Skeletal muscle cell (primary cell): ENCODE measurements at regions not wholly inside any gene's neighbourhood (a gene's known extent, or its start where the extent isn't known, plus 50 kb on each side); places are given as distances from the start of the nearest gene placed in this dataset.

Experiments used
- DNase-seq: peaks from one replicate; pipeline ENCODE4 v3.0.0-alpha.2; 2010; ENCODE audit warnings: low read depth
- H3K4me3 ChIP-seq: 2 replicates; pipeline ENCODE4 v1.5.1; 2011; ENCODE audit warnings: low read depth, mild to moderate bottlenecking, control low read depth, low read length, moderate library complexity

GRCh38 chr16:5571446-5571845 is 473.9 kb upstream of the EEF2KMT start:
- H3K4me3 ChIP-seq, result no peak overlapping the region
- DNase-seq, result no peak

- no peak overlapping the region for H3K4me3 ChIP-seq
Observed at GRCh38 chr16:5561800-5562199, 464.2 kb upstream of the EEF2KMT start.

GRCh38 chr16:5560084-5560483 is 462.5 kb upstream of the EEF2KMT start:
- no peak for DNase-seq
- H3K4me3 ChIP-seq, result no peak overlapping the region

More at GRCh38 chr16:5561800-5562199, 464.2 kb upstream of the EEF2KMT start:
- DNase-seq, result no peak

GRCh38 chr16:5557966-5558365 is 460.4 kb upstream of the EEF2KMT start:
- DNase-seq, result no peak
- H3K4me3 ChIP-seq, result no peak overlapping the region

- DNase-seq, result no peak
- no peak overlapping the region for H3K4me3 ChIP-seq
Observed at GRCh38 chr16:5557448-5557847, 459.9 kb upstream of the EEF2KMT start.

- DNase-seq, result no peak
- no peak overlapping the region for H3K4me3 ChIP-seq
Observed at GRCh38 chr16:5556158-5556810, 458.7 kb upstream of the EEF2KMT start.

GRCh38 chr16:5551909-5552308 is 454.3 kb upstream of the EEF2KMT start:
- no peak overlapping the region for H3K4me3 ChIP-seq
- no peak for DNase-seq

GRCh38 chr16:5549802-5550201 is 452.2 kb upstream of the EEF2KMT start:
- DNase-seq, result no peak
- no peak overlapping the region for H3K4me3 ChIP-seq

- no peak overlapping the region for H3K4me3 ChIP-seq
- DNase-seq, result no peak
Observed at GRCh38 chr16:5541356-5541755, 443.8 kb upstream of the EEF2KMT start.

- no peak for DNase-seq
- no peak overlapping the region for H3K4me3 ChIP-seq
Observed at GRCh38 chr16:5537347-5537746, 439.8 kb upstream of the EEF2KMT start.

- DNase-seq, result no peak
- H3K4me3 ChIP-seq, result no peak overlapping the region
Observed at GRCh38 chr16:5533321-5533888, 435.8 kb upstream of the EEF2KMT start.

GRCh38 chr16:5527817-5528216 is 430.2 kb upstream of the EEF2KMT start:
- H3K4me3 ChIP-seq, result no peak overlapping the region
- no peak for DNase-seq

GRCh38 chr16:5526826-5527225 is 429.2 kb upstream of the EEF2KMT start:
- no peak for DNase-seq
- H3K4me3 ChIP-seq, result no peak overlapping the region

GRCh38 chr16:5523829-5524228 is 426.2 kb upstream of the EEF2KMT start:
- H3K4me3 ChIP-seq, result no peak overlapping the region
- DNase-seq, result no peak

GRCh38 chr16:5516115-5516514 is 418.5 kb upstream of the EEF2KMT start:
- no peak overlapping the region for H3K4me3 ChIP-seq
- no peak for DNase-seq

- no peak for DNase-seq
- H3K4me3 ChIP-seq, result no peak overlapping the region
Observed at GRCh38 chr16:5512014-5512413, 414.4 kb upstream of the EEF2KMT start.

GRCh38 chr16:5510819-5511370 is 413.3 kb upstream of the EEF2KMT start:
- H3K4me3 ChIP-seq, result no peak overlapping the region
- DNase-seq, result no peak

- no peak overlapping the region for H3K4me3 ChIP-seq
- DNase-seq, result no peak
Observed at GRCh38 chr16:5509794-5510193, 412.2 kb upstream of the EEF2KMT start.

GRCh38 chr16:5509336-5509735 is 411.7 kb upstream of the EEF2KMT start:
- no peak for DNase-seq
- no peak overlapping the region for H3K4me3 ChIP-seq

- no peak for DNase-seq
- H3K4me3 ChIP-seq, result no peak overlapping the region
Observed at GRCh38 chr16:5508371-5508770, 410.8 kb upstream of the EEF2KMT start.

- DNase-seq, result no peak
- H3K4me3 ChIP-seq, result no peak overlapping the region
Observed at GRCh38 chr16:5506021-5506420, 408.4 kb upstream of the EEF2KMT start.
